Natural killer cell (primary cell): ENCODE measurements at regions not wholly inside any gene's neighbourhood (a gene's known extent, or its start where the extent isn't known, plus 50 kb on each side); places are given as distances from the start of the nearest gene placed in this dataset.

Experiments
- ATAC-seq, 3 donors: fragments of 150-1000 bp in 2 of 3; fragments of 200-7000 bp in 1 of 3; cut with Tn5 transposase; 1 replicate in 1 of 3; 2 replicates in 2 of 3; pipeline ENCODE4 v1.10.0; 2021; ENCODE audit warnings: mild to moderate bottlenecking in 2 of 3, moderate library complexity in 2 of 3
- DNase-seq, 2 donors: peaks; one replicate each; pipeline versions ENCODE4 v3.0.0 to v3.0.0-alpha.2; 2013 to 2021; ENCODE audit warnings: mixed read lengths in 1 of 2
- H3K27ac ChIP-seq: one replicate; pipeline ENCODE4 v1.5.1; 2013; ENCODE audit warnings: mild to moderate bottlenecking, low read length
- H3K27me3 ChIP-seq: one replicate; pipeline ENCODE4 v1.6.1; 2013; ENCODE audit warnings: low read length; ENCODE audit not compliant: control insufficient read depth, insufficient read depth
- H3K36me3 ChIP-seq: one replicate; pipeline ENCODE4 v1.6.1; 2013; ENCODE audit warnings: low read length; ENCODE audit not compliant: control insufficient read depth, insufficient read depth
- H3K4me1 ChIP-seq: one replicate; pipeline ENCODE4 v1.6.1; 2013; ENCODE audit warnings: low read length; ENCODE audit not compliant: control insufficient read depth, insufficient read depth
- H3K4me3 ChIP-seq: one replicate; pipeline ENCODE4 v1.5.1; 2013; ENCODE audit warnings: low read length
- H3K9me3 ChIP-seq: one replicate; pipeline ENCODE4 v1.6.1; 2013; ENCODE audit warnings: low read length; ENCODE audit not compliant: control insufficient read depth, insufficient read depth
- H3K27ac Mint-ChIP-seq, 2 donors: one replicate each; pipeline ENCODE4 v1.8.0; 2022; ENCODE audit warnings: mild to moderate bottlenecking in 2 of 2, mixed read lengths in 2 of 2, moderate library complexity in 1 of 2
- H3K27me3 Mint-ChIP-seq, 2 donors: one replicate each; pipeline ENCODE4 v1.8.0; 2022; ENCODE audit warnings: low read depth in 2 of 2, mixed read lengths in 2 of 2
- H3K36me3 Mint-ChIP-seq: one replicate; pipeline ENCODE4 v1.8.0; 2022; ENCODE audit warnings: mixed read lengths
- H3K4me1 Mint-ChIP-seq, 2 donors: one replicate each; pipeline ENCODE4 v1.8.0; 2022; ENCODE audit warnings: mixed read lengths in 2 of 2
- H3K4me3 Mint-ChIP-seq: one replicate; pipeline ENCODE4 v1.8.0; 2022; ENCODE audit warnings: mild to moderate bottlenecking, moderate library complexity, mixed read lengths
- H3K9me3 Mint-ChIP-seq, 2 donors: one replicate each; pipeline ENCODE4 v1.8.0; 2022; ENCODE audit warnings: mixed read lengths in 2 of 2
- WGBS: methylation state at CpG from one replicate; pipeline ENCODE4 v1.1.7; 2013; ENCODE audit warnings: missing lambda C conversion rate; ENCODE audit not compliant: insufficient coverage; 5-methylcytosine and 5-hydroxymethylcytosine counted together
- intact Hi-C: fragments of 100-400 bp; cut with micrococcal nuclease; formaldehyde crosslinking; loops from one replicate; pipeline ENCODE4 v1.14.2; 2022
- TF ChIP-seq, protein P1 (sequence below): fragments of 200-600 bp; IDR thresholded peaks from one replicate; pipeline ENCODE4 v1.8.0; 2022; ENCODE audit warnings: antibody characterized with exemption

DNA sequence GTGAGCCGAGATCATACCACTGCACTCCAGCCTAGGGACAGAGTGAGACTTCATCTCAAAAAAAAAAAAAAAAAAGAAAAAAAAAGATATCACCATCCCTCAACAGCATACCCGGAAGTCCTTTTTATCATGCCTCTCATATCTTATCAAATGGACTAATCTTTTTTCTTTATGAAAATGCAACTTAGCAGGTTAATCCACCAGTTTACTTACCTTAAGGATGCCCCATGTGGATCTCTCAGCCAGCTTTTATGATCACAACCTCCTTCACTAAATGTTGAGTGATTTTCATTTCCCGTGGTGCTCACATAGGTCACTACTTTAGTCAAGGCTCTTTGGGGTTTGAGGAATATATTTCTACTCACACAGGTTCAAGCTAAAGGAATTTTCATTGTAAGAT is 248.8 kb upstream of the TBX3 start:
- H3K27ac ChIP-seq, result no peak overlapping the region
- TF ChIP-seq, protein P1, sequence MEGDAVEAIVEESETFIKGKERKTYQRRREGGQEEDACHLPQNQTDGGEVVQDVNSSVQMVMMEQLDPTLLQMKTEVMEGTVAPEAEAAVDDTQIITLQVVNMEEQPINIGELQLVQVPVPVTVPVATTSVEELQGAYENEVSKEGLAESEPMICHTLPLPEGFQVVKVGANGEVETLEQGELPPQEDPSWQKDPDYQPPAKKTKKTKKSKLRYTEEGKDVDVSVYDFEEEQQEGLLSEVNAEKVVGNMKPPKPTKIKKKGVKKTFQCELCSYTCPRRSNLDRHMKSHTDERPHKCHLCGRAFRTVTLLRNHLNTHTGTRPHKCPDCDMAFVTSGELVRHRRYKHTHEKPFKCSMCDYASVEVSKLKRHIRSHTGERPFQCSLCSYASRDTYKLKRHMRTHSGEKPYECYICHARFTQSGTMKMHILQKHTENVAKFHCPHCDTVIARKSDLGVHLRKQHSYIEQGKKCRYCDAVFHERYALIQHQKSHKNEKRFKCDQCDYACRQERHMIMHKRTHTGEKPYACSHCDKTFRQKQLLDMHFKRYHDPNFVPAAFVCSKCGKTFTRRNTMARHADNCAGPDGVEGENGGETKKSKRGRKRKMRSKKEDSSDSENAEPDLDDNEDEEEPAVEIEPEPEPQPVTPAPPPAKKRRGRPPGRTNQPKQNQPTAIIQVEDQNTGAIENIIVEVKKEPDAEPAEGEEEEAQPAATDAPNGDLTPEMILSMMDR, result no peak
- H3K27ac Mint-ChIP-seq, result no peak overlapping the region
- no peaks in the 10 kb centered on the region for H3K4me1 Mint-ChIP-seq
- ATAC-seq (no peak), DNase-seq (no peak)
- peaks cover 2 to 8% of the 10 kb centered on the region in 2 donors for H3K9me3 Mint-ChIP-seq
- H3K4me3 ChIP-seq, result no peak overlapping the region
- no peaks in the 10 kb centered on the region for H3K9me3 ChIP-seq
- intact Hi-C loops, result no loop called here
- 92% methylated on average over 2 of the region's 3 CpGs for WGBS
- no peaks in the 10 kb centered on the region for H3K36me3 Mint-ChIP-seq
- H3K36me3 ChIP-seq, result no peaks in the 10 kb centered on the region
- no peak overlapping the region for H3K4me3 Mint-ChIP-seq
- H3K4me1 ChIP-seq, result no peaks in the 10 kb centered on the region
- no peaks in the 10 kb centered on the region for H3K27me3 Mint-ChIP-seq
- H3K27me3 ChIP-seq, result no peaks in the 10 kb centered on the region

- H3K27me3 ChIP-seq, result no peaks in the 10 kb centered on the region
- H3K27ac ChIP-seq, result no peak overlapping the region
- WGBS, result 100% methylated on average over 1 of the region's 2 CpGs
- H3K4me1 ChIP-seq, result no peaks in the 10 kb centered on the region
- no peaks in the 10 kb centered on the region for H3K36me3 ChIP-seq
- TF ChIP-seq, protein P1, result no peak
- H3K4me3 ChIP-seq, result no peak overlapping the region
- H3K36me3 Mint-ChIP-seq, result no peaks in the 10 kb centered on the region
- no peak for ATAC-seq
- no peak for DNase-seq
- H3K4me1 Mint-ChIP-seq, result no peaks in the 10 kb centered on the region
- no peak overlapping the region for H3K4me3 Mint-ChIP-seq
- intact Hi-C loops, result no loop called here
- no peaks in the 10 kb centered on the region for H3K9me3 ChIP-seq
- H3K9me3 Mint-ChIP-seq, result peaks cover 3 to 5% of the 10 kb centered on the region in 2 donors
- H3K27me3 Mint-ChIP-seq, result no peaks in the 10 kb centered on the region
- no peak overlapping the region for H3K27ac Mint-ChIP-seq
These were observed 247.1 kb upstream of the TBX3 start for GRCh38 chr12:114931025-114931424.

DNA sequence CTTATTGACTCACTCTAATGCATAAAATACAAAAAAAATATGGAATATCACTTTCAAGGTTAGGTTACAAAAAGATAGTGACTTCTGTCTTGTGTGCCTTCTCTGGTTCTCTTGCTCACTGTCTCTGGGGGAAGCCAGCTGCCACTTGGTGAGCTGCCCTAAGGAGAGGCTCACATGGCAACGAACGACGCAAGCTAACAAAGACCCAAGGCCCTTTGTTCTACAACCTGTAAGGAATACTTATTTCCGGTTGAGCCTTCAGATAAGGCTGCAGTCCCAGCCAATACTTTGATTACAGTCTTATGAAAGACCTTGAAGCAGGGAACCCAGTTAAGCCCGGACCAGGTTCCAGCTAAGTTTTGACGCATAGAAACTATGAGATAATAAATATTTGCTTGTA is 242.4 kb upstream of the TBX3 start:
- H3K27ac ChIP-seq, result no peak overlapping the region
- no peak for DNase-seq
- no peaks in the 10 kb centered on the region for H3K27me3 ChIP-seq
- no peak for ATAC-seq
- H3K4me3 ChIP-seq, result no peak overlapping the region
- 85% methylated on average over 4 of the region's 6 CpGs for WGBS
- Mint-ChIP-seq H3K27me3 (no peaks in the 10 kb centered on the region), H3K9me3 (peaks cover 4 to 6% of the 10 kb centered on the region in 2 donors), H3K27ac (no peak overlapping the region), H3K36me3 (no peaks in the 10 kb centered on the region), H3K4me3 (no peak overlapping the region), H3K4me1 (no peaks in the 10 kb centered on the region)
- TF ChIP-seq, protein P1, result no peak
- peaks cover 2% of the 10 kb centered on the region for H3K9me3 ChIP-seq
- no peaks in the 10 kb centered on the region for H3K36me3 ChIP-seq
- intact Hi-C loops, result no loop called here
- H3K4me1 ChIP-seq, result no peaks in the 10 kb centered on the region

- intact Hi-C loops, result no loop called here
- H3K4me1 ChIP-seq, result no peaks in the 10 kb centered on the region
- WGBS, result 95% methylated on average over 4 of the region's 4 CpGs
- H3K4me3 Mint-ChIP-seq, result no peak overlapping the region
- H3K4me3 ChIP-seq, result no peak overlapping the region
- H3K36me3 Mint-ChIP-seq, result no peaks in the 10 kb centered on the region
- H3K9me3 ChIP-seq, result peaks cover 3% of the 10 kb centered on the region
- no peak overlapping the region for H3K27ac ChIP-seq
- no peaks in the 10 kb centered on the region for H3K36me3 ChIP-seq
- ATAC-seq (no peak), DNase-seq (no peak)
- no peaks in the 10 kb centered on the region for H3K27me3 ChIP-seq
- TF ChIP-seq, protein P1, result no peak
- no peaks in the 10 kb centered on the region for H3K4me1 Mint-ChIP-seq
- H3K27me3 Mint-ChIP-seq, result no peaks in the 10 kb centered on the region
- no peak overlapping the region for H3K27ac Mint-ChIP-seq
- H3K9me3 Mint-ChIP-seq, result peaks cover 0 to 5% of the 10 kb centered on the region in 2 donors
These were observed 241.0 kb upstream of the TBX3 start for GRCh38 chr12:114924946-114925475.
